ENCODE measurements at regions not wholly inside any gene's neighbourhood (a gene's known extent, or its start where the extent isn't known, plus 50 kb on each side); places are given as distances from the start of the nearest gene placed in this dataset.

DNA sequence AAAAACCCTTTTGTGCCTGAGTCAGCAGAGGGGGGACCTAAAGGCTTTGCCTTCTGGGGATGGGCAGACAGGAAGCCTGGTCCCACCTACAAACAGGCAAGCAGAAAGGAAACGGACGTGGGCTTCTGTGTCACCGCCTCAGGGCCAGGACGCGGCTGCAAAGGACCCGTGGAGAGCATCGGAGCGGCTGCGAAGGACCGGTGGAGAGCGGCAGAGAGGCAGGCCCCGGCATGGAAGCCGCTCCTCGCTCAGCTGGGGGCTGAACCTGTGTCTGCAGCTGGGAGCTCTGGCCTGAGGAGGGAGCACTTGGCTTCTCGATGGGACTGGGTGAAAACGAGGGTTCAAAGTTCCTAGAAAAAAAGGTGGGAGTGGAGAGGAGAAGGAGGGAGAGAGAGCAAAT, 125.4 kb upstream of the PPP2R2D start:
- TF ChIP-seq MXI1 (IDR thresholded peaks at IDR 0.05; ENCODE audit: low read depth, low read length) (no peak), DPF2 (IDR thresholded peaks at IDR 0.05) (no peak), RELA (IDR thresholded peaks at IDR 0.05; ENCODE audit: borderline replicate concordance, partially characterized antibody) (no peak), USF2 (IDR thresholded peaks at IDR 0.05; ENCODE audit: borderline replicate concordance, low read depth, low read length) (no peak), SREBF2 (IDR thresholded peaks at IDR 0.05; ENCODE audit: low read length) (no peak), POLR2A (IDR thresholded peaks at IDR 0.05; ENCODE audit: low read depth, low read length) (no peak), ZNF207 (IDR thresholded peaks at IDR 0.05; ENCODE audit: borderline replicate concordance) (no peak), FOXM1 (IDR thresholded peaks at IDR 0.05; ENCODE audit: low read depth, low read length) (no peak), SIN3A (IDR thresholded peaks at IDR 0.05; ENCODE audit: low read depth, low read length) (no peak), MAX (IDR thresholded peaks at IDR 0.05; ENCODE audit: low read depth, low read length) (no peak)
- TF ChIP-seq, protein P1, sequence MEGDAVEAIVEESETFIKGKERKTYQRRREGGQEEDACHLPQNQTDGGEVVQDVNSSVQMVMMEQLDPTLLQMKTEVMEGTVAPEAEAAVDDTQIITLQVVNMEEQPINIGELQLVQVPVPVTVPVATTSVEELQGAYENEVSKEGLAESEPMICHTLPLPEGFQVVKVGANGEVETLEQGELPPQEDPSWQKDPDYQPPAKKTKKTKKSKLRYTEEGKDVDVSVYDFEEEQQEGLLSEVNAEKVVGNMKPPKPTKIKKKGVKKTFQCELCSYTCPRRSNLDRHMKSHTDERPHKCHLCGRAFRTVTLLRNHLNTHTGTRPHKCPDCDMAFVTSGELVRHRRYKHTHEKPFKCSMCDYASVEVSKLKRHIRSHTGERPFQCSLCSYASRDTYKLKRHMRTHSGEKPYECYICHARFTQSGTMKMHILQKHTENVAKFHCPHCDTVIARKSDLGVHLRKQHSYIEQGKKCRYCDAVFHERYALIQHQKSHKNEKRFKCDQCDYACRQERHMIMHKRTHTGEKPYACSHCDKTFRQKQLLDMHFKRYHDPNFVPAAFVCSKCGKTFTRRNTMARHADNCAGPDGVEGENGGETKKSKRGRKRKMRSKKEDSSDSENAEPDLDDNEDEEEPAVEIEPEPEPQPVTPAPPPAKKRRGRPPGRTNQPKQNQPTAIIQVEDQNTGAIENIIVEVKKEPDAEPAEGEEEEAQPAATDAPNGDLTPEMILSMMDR (IDR thresholded peaks at IDR 0.05 in 2 of 3, conservative IDR thresholded peaks at IDR 0.05 in 1 of 3; ENCODE audit: control insufficient read depth in 2 of 3, extremely low read depth in 1 of 3, insufficient read depth in 1 of 3, low read depth in 3 of 3, low read length in 3 of 3), result no peak
